LNCaP clone FGC (cell line): ENCODE measurements at regions not wholly inside any gene's neighbourhood (a gene's known extent, or its start where the extent isn't known, plus 50 kb on each side); places are given as distances from the start of the nearest gene placed in this dataset.

Experiments used
- DNase-seq: peaks from one replicate; pipeline ENCODE4 v3.0.0-alpha.2; 2011; ENCODE audit warnings: low read depth
- H3K4me3 ChIP-seq: 2 replicates; pipeline ENCODE4 v1.5.1; 2011; ENCODE audit warnings: mild to moderate bottlenecking, low read depth, low read length, control low read depth
- TF ChIP-seq, protein P1 (sequence below): IDR thresholded peaks from 2 replicates; pipeline ENCODE4 v1.5.1; 2012; ENCODE audit warnings: mild to moderate bottlenecking; ENCODE audit not compliant: control insufficient read depth, insufficient read depth; ENCODE audit errors: extremely low read depth

DNA sequence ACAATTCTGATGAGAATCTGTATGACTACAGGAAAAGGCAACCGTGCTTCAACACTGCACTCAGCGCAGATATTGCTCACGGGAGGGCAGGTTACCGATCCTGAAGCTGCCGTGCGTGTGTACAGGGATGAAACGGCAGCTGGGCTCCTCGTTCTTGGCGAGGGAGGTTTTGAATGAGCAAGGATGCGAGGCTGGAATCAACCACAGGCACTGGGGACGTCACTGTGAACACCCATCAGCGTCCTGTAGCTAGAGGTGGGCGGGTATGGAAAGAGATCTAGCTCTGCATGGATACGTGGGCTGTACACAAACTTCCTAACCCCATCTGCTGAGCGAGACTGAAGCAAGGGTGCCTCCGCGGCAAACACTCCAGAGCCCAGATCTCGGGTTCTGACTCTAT lies 84.3 kb upstream of the COL5A1 start:
- TF ChIP-seq, protein P1, sequence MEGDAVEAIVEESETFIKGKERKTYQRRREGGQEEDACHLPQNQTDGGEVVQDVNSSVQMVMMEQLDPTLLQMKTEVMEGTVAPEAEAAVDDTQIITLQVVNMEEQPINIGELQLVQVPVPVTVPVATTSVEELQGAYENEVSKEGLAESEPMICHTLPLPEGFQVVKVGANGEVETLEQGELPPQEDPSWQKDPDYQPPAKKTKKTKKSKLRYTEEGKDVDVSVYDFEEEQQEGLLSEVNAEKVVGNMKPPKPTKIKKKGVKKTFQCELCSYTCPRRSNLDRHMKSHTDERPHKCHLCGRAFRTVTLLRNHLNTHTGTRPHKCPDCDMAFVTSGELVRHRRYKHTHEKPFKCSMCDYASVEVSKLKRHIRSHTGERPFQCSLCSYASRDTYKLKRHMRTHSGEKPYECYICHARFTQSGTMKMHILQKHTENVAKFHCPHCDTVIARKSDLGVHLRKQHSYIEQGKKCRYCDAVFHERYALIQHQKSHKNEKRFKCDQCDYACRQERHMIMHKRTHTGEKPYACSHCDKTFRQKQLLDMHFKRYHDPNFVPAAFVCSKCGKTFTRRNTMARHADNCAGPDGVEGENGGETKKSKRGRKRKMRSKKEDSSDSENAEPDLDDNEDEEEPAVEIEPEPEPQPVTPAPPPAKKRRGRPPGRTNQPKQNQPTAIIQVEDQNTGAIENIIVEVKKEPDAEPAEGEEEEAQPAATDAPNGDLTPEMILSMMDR = no peak
- no peak for DNase-seq
- H3K4me3 ChIP-seq = no peak overlapping the region

GRCh38 chr9:134558124-134558905 lies 83.3 kb upstream of the COL5A1 start:
- H3K4me3 ChIP-seq = no peak overlapping the region
- no peak for DNase-seq
- TF ChIP-seq, protein P1 = no peak

- DNase-seq = no peak
- TF ChIP-seq, protein P1 = no peak
- H3K4me3 ChIP-seq = no peak overlapping the region
These were observed 82.6 kb upstream of the COL5A1 start for GRCh38 chr9:134559013-134559412.

GRCh38 chr9:134560206-134560605 lies 81.4 kb upstream of the COL5A1 start:
- DNase-seq = no peak
- TF ChIP-seq, protein P1 = no peak
- H3K4me3 ChIP-seq = no peak overlapping the region

DNA sequence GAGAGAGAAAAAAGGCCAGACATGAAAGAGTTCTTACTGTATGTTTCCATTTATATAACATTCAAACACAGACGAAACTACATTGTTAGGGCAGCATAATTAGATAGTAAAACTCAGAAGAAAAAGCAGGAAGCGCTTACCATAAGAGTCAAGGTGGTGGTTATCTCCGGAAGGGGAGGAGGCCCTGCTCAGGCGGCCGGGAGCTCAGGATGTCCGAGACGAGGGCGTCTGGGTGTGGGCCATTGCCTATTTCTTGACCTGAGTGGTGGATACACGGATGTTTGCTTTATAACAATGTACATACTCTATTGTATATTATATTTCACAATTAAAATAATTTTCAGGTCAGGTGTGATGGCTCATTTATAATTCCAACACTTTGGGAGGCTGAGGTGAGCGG lies 80.9 kb upstream of the COL5A1 start:
- no peak for DNase-seq

GRCh38 chr9:134561427-134562145 lies 80.0 kb upstream of the COL5A1 start:
- no peak overlapping the region for H3K4me3 ChIP-seq
- TF ChIP-seq, protein P1 = no peak
- DNase-seq = no peak

More for the DNA sequence above, 80.9 kb upstream of the COL5A1 start:
- no peak overlapping the region for H3K4me3 ChIP-seq
- TF ChIP-seq, protein P1 = no peak
